ENCODE measurements at regions not wholly inside any gene's neighbourhood (a gene's known extent, or its start where the extent isn't known, plus 50 kb on each side); places are given as distances from the start of the nearest gene placed in this dataset.

DNA sequence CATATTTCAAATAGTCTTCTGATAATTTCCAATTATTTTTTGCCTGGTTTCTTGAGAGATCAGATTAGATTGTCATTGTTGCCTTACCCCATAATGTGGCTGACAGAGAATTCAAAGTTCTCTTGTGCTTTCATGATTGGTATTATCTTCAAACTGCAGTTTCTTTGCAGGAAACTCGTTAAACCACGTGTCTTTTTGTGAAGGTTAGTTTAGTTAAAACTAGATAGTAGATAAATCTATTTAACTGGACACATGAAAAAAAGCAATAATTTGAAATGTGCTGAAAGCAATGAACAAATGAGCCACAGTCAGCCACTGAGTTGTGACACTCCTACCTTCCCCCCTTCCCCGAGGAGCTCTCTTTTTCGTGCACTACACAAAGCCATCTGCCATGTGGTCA, 327.5 kb upstream of the UMPS start:
- DNase-seq, result no peak

DNA sequence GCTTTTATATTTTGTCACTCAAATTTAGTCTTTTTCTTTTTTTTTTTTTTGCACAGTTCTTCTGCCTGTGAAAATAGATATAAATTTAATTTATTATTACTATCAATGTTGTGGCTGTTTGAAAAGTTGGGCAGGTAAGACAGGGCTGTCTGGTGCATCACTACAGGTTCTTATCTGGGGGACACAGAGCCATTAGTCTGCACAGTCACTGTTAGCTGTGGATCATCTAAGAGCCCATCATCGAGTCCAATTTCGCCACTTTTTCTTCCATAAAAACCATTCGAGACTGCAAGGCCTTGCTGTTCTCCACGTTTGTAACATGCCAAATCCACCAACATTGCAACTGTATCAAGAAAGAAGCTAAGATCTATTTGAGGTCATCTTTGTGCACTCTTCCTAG, 325.6 kb upstream of the UMPS start:
- no peak for DNase-seq

DNA sequence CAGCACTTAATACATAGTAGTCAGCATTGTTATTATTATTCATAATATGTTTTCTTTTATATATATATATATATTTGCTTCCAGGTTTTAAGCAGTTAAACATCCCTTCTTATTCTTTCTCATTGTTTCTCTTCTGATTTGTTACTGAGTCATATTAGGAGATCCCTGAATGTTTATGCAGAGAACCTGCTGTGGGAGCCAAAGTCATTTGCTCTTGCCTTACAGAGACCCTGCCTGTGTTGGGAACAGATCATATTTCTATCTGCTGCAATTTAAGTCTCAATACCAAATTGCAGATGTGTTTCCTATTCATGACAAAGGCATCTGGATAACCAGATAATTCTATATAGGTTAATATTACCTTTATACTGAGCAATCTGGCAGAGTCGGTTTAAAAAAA, 323.0 kb upstream of the UMPS start:
- DNase-seq, result no peak

DNA sequence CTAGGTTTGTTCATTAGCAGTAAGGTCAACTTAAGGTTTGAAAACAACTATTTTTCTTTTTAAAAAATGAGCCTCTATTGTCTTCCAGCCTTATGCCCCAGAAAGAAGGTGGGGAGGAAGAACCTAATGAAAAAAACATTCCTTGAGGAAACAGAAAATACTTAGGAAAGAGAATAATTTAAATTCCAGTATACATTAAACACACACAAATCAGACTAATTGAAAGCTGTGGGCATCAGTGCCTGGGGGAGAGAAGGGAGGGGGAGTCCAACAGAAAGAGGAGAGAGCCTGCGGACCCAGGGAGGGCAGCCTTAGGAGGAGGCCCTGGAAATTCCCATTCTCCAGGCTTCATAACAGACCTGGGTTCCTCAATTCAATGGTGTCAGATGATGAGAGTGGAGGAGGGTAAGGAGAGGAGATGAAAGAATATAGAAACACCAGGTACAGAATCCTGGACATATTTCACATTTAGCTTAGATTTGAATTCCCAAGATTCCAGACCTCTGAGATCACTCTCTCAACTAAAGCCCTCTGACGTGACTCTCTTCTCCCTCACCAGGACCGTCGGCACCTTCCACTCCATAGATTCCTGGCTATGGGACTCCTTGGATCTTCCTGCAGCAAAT, 320.5 kb upstream of the UMPS start:
- no peak for DNase-seq

DNA sequence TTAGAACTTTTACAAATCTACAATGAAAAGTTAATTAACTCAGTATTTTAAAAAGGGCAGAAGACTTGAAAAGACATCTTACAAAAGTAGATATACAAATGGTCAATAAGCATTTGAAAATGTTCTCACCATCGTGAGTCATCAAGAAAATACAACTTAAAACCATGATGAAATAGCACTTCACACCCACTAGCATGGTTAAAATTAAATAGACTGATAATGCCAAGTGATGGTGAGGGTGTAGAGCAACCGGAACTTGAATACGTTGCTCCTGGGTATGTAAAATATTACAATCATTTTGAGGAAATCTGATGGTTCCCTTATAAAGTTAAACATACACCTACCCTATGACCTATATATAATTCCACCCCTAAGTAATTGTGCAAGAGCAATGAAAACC, 319.8 kb upstream of the UMPS start:
- no peak for DNase-seq

DNA sequence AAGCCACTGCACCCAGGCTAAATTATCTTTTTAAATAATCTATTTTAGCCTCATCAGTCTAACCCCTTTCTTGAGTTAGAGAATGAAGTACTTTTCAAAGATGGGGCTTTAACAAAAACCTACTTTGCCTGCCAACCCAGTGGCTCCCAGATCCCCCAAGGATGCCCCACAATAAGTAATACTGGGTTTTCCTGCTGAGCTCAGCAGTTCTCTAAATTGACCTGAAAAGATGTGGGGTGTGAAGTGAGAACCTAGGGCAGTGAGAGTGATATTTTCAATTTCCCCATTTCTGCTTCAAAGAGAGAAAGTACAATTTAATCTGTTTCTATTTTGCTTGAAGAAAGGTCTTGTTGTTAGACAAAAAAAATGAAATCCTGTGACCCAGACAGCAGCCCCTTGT, 318.5 kb upstream of the UMPS start:
- no peak for DNase-seq

DNA sequence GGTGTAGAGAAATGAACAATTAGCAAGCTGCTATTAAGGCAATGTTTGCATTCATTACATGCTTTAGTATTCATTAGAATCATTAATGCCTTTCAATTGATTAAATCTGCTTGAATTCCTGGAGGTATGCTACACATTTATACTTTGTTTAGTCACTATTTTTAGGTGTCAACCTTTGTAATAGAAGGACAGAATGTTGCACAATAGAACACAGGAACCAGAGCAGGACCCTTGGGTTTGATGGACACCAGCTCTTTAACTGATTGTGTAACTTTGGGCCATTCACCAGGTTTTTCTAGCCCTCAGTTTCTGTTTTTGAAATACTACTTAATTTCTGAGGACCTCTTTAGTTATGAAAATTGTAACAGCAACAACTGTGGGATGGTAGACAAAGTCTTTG, 317.6 kb upstream of the UMPS start:
- no peak for DNase-seq

DNA sequence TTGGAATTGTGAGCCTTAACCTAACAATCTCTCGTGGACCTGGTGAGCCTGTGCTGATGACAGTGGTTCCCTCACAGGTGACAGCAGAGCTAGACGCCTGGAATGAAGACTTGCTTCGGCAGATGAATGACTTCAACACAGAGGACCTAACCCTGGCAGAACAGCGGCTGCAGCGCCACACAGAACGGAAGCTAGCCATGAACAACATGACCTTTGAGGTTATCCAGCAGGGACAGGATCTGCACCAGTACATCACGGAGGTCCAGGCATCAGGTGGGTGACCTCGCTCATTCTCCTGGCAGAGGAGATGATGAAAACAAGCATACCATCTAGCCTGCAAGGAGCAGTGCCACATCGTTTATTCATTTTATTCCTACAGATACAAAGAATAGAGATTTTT, 316.9 kb upstream of the UMPS start:
- DNase-seq, result no peak

DNA sequence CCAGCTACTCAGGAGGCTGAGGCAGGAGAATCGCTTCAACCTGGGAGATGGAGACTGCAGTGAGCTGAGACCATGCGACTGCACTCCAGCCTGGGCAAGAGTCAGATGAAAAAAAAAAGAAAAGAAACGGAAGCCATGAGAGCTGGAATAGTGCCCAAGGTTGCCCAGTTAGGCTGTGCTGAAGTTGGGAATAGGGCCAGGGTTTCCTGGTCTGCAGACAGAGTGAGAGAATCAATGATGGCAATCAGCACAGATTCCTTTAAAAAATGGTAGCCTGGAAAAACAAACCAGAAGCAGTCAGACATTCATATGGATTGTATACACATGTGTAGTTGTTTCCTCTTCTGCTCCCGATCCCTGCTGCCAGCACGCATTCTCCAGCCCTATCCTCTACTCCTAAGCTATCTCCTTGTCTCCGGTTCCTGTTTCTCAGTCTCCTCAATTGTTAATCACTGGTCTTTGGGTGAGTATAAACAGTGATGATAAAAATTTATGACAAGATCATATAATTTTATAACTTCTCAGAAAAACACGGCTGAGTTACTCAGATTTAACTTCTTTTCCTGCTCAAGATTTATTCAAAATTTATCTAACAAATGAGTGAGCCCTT, 316.2 kb upstream of the UMPS start:
- DNase-seq, result no peak

DNA sequence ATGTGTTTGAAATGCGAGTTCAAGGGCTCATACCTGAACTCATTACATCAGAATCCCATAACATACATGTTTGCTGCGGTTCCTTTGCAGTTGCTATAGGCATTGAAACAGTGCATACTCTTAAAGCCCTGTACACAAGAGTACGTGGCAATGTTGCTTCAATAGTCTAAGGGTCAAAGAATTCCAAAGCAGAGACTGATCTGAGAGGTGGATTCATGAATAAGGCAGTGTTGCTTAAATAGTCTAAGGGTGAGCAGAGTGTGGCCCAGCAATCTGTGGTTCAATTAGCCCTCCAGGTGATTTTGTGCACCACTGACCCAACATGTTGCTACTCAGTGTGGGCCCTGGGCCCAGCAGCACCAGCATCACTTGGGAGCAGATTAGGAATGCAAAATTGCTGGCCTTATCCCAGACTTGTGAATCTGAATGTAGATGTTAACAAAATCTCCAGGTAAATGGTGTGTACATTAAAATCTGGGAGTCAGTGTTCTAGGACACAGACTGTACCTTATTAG, 314.7 kb upstream of the UMPS start:
- no peak for DNase-seq

DNA sequence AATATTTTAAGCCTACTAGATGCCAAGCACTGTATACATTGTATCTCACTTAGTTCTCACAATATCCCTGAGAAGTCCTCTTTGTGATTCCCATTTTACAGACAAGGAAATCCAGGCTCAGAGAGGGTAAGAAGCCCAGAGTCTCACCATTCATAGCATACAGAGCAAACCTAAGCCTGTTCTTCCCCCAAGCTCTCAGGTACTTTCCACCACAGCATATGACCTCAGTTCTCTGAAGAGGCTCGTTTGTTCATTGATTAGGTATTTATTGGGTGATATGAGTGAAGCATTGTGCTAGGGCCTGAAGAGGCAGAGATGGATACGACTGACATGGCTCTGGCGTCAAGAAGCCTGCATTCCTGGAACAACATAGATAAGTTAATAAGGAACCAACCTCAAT, 310.9 kb upstream of the UMPS start:
- DNase-seq, result no peak

DNA sequence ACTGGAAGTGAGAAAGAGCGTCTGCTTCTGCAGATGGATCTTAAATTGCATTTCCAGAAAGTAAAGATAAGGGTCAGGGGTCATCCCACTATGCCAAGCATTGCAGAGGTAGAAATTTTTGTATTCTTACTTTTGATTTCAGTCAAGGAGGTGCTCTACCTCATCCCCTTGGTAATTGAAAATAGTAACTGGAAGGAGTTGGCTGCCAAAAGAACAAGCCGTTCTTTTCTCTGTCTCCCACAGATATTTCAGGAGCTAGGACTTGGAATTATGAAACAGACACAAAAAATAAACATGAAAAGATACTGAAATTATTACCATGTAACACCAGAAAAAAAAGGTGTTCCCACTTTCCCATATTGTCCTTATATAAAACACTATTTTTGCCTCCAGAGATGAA, 309.9 kb upstream of the UMPS start:
- no peak for DNase-seq

DNA sequence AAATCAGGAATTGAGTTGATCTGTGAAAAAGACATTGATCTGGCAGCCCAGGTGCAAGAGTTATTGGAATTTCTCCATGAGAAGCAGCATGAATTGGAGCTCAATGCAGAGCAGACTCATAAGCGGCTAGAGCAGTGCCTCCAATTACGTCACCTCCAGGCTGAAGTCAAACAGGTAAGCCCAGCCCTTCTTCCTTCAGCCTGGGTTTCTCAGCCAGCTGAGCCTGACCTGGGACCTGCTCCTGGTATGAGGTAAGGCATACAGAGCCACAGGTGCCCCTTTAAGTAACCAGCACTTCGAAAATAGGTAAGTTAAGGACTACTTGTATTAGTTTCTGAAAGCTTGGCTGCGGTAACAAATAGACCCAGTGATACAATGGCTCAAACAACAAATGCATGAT, 307.4 kb upstream of the UMPS start:
- DNase-seq, result no peak

DNA sequence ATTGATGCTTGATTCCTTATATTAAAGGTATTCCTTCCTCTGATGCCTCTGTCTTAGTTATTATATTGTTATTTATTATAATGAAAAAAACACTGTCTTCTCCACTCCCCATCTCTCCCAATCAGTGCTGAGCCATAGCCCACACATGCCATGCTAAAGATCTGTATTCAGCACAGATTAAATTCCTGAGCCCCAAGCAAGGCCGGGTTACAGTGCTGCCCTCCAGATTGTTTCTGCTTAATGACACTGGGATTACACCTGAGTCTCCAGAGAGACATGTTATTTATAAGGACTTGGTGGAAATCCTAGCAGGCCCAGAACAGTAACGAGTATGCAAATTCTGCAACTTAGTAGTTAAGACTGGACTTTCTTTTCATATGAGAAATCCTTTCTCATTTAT, 305.9 kb upstream of the UMPS start:
- no peak for DNase-seq

DNA sequence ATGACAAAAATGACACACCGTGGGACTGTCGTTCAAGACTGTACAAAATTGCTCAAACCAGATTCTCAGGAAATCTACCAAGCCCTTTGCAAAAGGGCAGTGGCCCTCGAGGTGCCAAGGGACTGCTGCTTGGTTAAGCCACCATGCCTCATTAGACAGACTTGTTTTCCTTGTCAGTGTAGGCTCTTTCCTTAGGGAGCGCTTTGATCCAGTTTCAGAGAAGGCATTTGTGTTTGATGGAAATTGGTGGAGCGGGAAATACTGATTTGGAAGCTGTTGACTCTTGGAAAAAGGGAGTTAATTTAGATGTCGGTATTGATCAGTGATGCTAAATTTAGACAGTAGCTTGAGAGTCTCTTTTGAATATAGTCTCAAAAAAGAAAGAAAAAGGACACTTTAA, 304.3 kb upstream of the UMPS start:
- DNase-seq, result no peak

DNA sequence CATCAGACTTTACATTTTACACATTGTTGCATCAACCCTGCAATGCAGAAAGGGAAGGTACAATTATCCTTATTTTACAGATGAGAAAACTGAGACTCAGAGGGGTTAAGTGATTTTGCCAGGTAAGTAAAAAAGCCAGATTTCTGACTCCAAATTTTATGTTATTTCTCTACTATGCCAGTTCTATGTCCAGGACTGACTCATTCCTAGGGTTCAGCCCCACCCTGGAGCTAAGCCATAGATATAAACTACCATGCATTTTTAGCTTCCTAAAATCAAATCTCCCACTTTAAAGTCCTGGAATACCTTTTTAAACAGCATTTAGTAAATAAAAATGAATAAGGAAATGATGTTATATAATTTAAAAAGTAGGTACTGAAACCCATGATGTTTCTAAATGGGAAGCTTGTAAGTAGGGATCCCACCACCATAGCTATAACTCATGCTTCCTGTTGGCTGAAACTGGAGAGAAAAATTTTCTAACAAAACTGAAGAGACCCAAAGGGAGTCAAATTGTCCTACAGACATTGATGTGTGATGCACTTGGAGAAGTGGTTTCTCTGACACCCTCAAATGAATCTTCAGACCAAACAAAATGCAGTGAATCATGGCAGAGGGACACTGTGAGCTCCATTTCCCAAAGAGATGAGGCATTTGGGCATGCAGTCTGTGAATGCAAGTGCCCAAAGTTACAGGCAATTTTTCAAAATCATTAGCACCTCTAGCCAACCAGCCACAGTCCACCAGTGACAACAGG, 301.7 kb upstream of the UMPS start:
- DNase-seq, result no peak

DNA sequence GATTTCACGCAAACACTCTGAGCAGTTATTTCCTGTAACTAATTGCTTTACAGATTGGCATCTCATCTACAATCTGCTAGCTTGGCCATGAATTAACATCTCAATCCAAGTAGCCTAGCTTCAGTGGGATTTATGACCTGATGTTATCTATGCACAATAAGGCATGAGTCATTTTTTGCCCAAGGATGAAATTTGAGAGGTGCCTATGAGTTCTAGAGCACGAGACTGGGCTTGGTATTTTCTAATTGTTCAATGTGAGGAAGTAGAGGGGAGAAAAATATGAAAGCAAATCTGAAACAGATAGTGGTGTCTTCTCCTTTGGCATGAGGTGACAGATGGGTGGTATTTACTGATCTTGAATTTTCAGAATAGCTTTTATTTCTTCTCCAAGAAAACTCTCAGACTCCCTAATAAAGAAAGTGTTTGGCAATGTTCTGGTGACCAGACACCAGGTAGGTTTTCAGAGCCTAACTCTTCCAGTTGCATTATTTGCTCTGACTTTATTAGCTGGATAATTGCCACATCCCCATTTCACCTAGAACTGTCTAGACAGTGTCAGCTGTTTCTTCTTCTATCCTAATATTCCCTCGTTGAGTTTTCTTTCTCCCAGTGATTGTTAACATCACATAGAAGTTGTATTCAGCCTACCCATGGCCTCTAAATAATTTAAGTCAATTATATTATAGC, 301.0 kb upstream of the UMPS start:
- no peak for DNase-seq

DNA sequence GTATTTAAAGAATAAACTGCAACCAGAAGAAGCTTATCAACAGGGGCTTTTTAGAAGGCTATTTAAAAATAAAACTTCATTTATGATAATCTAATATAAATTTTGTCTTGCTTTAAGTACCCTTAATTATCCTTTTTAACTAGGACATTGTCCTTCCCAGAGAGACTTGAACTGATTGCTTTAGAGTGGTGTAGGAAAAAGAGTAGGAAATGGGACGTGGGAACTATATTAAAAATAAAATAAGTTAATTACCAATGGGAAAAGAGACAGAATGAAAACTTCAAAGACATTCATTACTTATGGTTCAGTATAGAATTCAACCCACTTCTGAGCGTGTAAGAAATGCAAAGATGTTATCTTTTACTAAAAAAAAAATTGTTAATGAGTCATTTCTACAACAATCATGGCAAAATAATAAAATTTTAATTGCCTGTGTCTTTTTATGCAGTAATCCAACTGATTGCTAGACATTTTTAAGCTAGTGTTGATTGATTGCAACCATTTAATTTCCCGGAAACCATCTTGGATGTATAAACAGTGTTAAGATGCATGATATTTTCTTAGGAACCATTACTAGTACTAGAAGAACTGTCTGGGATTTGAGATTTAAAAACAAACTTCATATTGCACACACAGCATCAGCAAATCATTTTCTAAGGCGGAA, 298.8 kb upstream of the UMPS start:
- no peak for DNase-seq

DNA sequence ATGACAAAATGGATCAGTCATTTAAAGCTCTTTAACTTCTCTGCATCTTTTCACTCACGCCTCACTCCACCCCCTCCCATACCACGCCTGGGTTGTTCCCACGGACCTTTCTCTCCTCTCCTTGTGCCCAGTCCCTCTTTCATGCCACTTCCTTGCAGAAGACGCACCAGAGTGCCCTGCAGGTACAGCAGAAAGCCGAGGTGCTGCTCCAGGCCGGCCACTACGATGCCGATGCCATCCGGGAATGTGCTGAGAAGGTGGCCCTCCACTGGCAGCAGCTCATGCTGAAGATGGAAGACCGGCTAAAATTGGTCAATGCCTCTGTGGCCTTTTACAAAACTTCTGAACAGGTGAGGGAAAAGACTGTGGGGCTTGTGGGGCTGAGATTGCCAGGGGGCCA, 296.1 kb upstream of the UMPS start:
- no peak for DNase-seq

DNA sequence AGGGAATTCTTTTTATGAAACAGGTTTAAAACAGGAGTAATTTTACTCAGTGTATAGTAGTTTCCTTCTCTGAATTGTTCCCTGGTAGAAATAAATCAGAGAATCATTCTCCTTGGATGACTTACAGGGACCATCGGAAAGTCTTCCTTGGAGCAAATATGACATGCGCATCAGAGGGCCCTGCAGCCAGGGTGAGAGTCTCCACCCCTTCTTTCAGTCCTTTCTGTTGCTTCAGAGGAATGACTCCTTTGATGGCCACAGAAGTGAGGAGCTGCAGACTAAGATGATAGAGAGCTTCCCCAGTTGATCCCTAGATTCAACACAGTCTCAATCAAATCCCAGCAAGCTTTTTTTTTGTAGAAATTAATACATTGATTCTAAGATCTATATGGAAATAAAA, 294.8 kb upstream of the UMPS start:
- no peak for DNase-seq

DNA sequence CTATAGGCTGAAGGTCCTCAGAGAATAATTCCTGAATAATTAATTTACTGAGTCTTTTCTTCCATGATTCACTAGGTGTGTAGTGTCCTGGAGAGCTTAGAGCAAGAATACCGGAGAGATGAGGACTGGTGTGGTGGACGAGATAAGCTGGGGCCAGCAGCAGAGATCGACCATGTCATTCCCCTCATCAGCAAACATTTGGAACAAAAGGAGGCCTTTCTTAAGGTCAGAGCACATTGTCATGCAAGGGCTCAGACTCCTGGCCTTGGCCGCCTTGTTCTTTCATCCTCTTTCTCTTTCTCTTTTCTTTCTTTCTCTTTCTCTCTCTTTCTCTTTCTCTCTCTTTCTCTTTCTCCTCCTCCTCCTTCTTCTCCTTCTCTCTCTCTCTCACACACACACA, 291.4 kb upstream of the UMPS start:
- no peak for DNase-seq

DNA sequence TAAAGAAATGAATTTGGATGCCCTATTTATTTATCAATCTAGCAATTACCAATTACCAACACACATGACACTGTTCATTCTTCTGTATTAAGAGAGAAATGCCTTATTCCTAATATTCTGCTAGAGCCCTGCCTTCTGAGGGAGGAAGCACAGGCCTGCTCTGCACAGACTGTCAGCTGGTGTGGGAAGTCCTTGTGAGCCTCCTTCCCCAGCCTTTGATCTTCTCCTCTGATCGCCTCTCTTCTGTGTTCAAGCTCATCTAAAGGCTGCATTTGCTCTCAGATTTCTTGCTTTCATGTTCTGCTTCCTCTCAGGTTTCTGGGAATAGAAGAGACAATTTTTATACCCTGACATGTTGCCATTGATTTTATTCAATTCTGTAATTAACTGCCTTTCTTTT, 290.6 kb upstream of the UMPS start:
- no peak for DNase-seq
